ENCODE measurements at regions not wholly inside any gene's neighbourhood (a gene's known extent, or its start where the extent isn't known, plus 50 kb on each side); places are given as distances from the start of the nearest gene placed in this dataset.

- 54 to 67% (median 62%) methylated on average over 4 of the region's 4 CpGs for WGBS, 5 donors
- intact Hi-C loops (cut with DNase I; ENCODE audit: low total_unique reads), result no loop called here
- no peak for DNase-seq
Measured at GRCh38 chr3:187799942-187800641, 54.8 kb upstream of the BCL6 start.

GRCh38 chr3:187801152-187801551 is 55.9 kb upstream of the BCL6 start:
- no peaks in the 10 kb centered on the region for H3K36me3 ChIP-seq
- no peaks in the 10 kb centered on the region for H3K9me3 ChIP-seq
- no peak for DNase-seq
- peaks cover 4 to 44% (median 11%) of the 10 kb centered on the region in 6 donors for H3K4me1 ChIP-seq
- WGBS, 5 donors, result 87 to 91% (median 89%) methylated on average over 5 of the region's 5 CpGs
- TF ChIP-seq POLR2A (IDR thresholded peaks at IDR 0.05), result no peak
- TF ChIP-seq POLR2AphosphoS5 (IDR thresholded peaks at IDR 0.05), result no peak
- TF ChIP-seq CTCF (IDR thresholded peaks at IDR 0.05 in 8 of 11, conservative IDR thresholded peaks at IDR 0.05 in 3 of 11), result no peak
- H3K27me3 ChIP-seq (replicated peaks in 1 of 7), result no peaks in the 10 kb centered on the region
- H3K27ac ChIP-seq, result peak overlapping the region in 2 of 8 donors; percentile 71
- no peak overlapping the region for H3K4me3 ChIP-seq
- intact Hi-C loops (cut with DNase I; ENCODE audit: low total_unique reads), result no loop called here

More at GRCh38 chr3:187799942-187800641, 54.8 kb upstream of the BCL6 start:
- Histone ChIP-seq H3K4me1 (peaks cover 4 to 50% (median 11%) of the 10 kb centered on the region in 6 donors), H3K27ac (peak overlapping the region in 7 of 8 donors; percentile 15 to 71 (median 49)), H3K9me3 (no peaks in the 10 kb centered on the region), H3K4me3 (no peak overlapping the region), H3K36me3 (no peaks in the 10 kb centered on the region), H3K27me3 (replicated peaks in 1 of 7) (no peaks in the 10 kb centered on the region)
- TF ChIP-seq CTCF (IDR thresholded peaks at IDR 0.05 in 8 of 11, conservative IDR thresholded peaks at IDR 0.05 in 3 of 11) (no peak), POLR2AphosphoS5 (IDR thresholded peaks at IDR 0.05) (no peak), POLR2A (IDR thresholded peaks at IDR 0.05) (no peak)

- 88 to 91% (median 90%) methylated on average over 7 of the region's 7 CpGs for WGBS, 5 donors
Measured at GRCh38 chr3:187802203-187802927, 57.1 kb upstream of the BCL6 start.

More at GRCh38 chr3:187802203-187802927, 57.1 kb upstream of the BCL6 start:
- H3K27me3 ChIP-seq (replicated peaks in 1 of 7), result no peaks in the 10 kb centered on the region
- H3K36me3 ChIP-seq, result no peaks in the 10 kb centered on the region
- H3K4me1 ChIP-seq, result peaks cover 4 to 44% (median 11%) of the 10 kb centered on the region in 6 donors
- DNase-seq, result no peak
- H3K4me3 ChIP-seq, result peak overlapping the region in 1 of 8 donors; percentile 15
- TF ChIP-seq POLR2A (IDR thresholded peaks at IDR 0.05) (no peak), CTCF (IDR thresholded peaks at IDR 0.05 in 8 of 11, conservative IDR thresholded peaks at IDR 0.05 in 3 of 11) (no peak), POLR2AphosphoS5 (IDR thresholded peaks at IDR 0.05) (no peak)
- H3K27ac ChIP-seq, result peak overlapping the region in 1 of 8 donors; percentile 43
- intact Hi-C loops (cut with DNase I; ENCODE audit: low total_unique reads), result no loop called here
- H3K9me3 ChIP-seq, result no peaks in the 10 kb centered on the region

All from spleen (tissue), 11 donors.